ENCODE measurements at regions not wholly inside any gene's neighbourhood (a gene's known extent, or its start where the extent isn't known, plus 50 kb on each side); places are given as distances from the start of the nearest gene placed in this dataset.

DNA sequence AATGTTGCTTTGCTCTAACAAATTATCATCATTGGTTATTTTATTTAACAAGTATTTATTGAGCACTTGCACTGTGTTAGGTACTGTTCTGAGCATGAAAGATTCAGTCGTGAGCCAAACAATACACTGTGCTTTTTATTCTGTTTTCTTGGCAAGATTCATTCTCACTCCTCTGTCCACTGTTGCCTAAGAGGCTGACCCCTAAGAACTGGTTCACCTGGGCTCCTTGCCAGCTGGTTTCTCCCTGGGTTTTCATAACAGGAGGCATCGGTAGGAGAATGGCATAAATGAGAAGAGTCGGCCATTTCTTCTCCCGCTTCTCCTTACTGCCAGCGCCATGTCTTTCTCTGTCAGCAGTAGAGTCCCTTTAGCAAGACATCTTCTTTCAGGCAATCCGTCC is 243.7 kb upstream of the DIAPH2 start:
- no peaks in the 10 kb centered on the region for H3K36me3 ChIP-seq (replicated peaks)
- H3K27me3 ChIP-seq (replicated peaks), result no peaks in the 10 kb centered on the region
- TF ChIP-seq, protein P1, sequence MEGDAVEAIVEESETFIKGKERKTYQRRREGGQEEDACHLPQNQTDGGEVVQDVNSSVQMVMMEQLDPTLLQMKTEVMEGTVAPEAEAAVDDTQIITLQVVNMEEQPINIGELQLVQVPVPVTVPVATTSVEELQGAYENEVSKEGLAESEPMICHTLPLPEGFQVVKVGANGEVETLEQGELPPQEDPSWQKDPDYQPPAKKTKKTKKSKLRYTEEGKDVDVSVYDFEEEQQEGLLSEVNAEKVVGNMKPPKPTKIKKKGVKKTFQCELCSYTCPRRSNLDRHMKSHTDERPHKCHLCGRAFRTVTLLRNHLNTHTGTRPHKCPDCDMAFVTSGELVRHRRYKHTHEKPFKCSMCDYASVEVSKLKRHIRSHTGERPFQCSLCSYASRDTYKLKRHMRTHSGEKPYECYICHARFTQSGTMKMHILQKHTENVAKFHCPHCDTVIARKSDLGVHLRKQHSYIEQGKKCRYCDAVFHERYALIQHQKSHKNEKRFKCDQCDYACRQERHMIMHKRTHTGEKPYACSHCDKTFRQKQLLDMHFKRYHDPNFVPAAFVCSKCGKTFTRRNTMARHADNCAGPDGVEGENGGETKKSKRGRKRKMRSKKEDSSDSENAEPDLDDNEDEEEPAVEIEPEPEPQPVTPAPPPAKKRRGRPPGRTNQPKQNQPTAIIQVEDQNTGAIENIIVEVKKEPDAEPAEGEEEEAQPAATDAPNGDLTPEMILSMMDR (IDR thresholded peaks at IDR 0.05; ENCODE audit: low read depth, low read length, missing control alignments), result no peak
- DNase-seq, result no peak
- in situ Hi-C loops (cut with HindIII; ENCODE audit: low pct_ligation_motif_present, low sequenced_read_pairs), result no loop called here
- no peak overlapping the region for H3K4me3 ChIP-seq (ENCODE audit: low read depth, low read length)
- no peak overlapping the region for H3K27ac ChIP-seq

DNA sequence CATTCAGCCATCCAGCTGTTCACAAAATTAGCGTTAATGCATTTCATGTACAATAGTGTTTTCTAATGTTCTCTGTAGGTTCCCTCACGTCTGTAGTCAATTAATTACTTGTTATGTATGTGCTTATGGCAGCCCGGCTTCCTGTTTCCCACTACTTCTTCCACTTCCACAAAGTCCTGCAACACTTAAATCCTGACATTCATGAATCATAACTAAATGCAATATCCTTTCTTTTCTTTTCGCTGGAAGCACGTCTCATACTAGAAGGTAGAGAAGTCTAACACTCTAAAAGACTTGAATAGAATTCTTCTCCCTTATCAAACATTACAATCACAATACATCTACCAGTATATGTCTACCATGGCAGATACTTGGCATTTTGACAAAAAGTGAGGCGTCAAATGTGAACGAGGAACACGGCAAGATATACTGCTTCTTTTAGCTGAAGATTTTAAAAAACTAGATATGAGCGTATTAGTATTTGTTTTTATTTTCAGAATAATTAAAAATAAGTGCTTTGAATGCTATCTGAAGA is 239.0 kb upstream of the DIAPH2 start:
- DNase-seq, result no peak
- in situ Hi-C loops (cut with HindIII; ENCODE audit: low pct_ligation_motif_present, low sequenced_read_pairs), result no loop called here
- no peak overlapping the region for H3K27ac ChIP-seq
- no peaks in the 10 kb centered on the region for H3K36me3 ChIP-seq (replicated peaks)
- TF ChIP-seq, protein P1 (IDR thresholded peaks at IDR 0.05; ENCODE audit: low read depth, low read length, missing control alignments), result no peak
- no peaks in the 10 kb centered on the region for H3K27me3 ChIP-seq (replicated peaks)
- H3K4me3 ChIP-seq (ENCODE audit: low read depth, low read length), result no peak overlapping the region

DNA sequence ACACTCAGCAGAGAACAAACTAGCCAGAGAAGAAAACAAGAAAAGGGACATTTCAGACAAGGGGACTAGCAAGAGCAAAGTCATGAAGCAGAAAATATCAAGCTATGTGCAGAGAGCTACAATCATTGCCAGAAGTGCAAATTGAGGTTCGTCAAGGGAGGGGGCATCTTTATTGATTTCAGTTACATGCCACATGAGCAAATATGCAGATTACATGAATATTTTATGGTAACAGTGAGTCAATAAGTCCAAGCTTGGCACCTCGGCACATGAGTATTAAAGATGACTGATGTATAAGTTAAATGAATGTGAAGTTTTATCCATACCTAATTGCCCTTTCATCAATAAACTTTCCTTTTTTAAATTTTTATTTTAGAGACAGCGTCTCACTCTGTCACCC is 238.1 kb upstream of the DIAPH2 start:
- TF ChIP-seq, protein P1 (IDR thresholded peaks at IDR 0.05; ENCODE audit: low read depth, low read length, missing control alignments), result no peak
- in situ Hi-C loops (cut with HindIII; ENCODE audit: low pct_ligation_motif_present, low sequenced_read_pairs), result no loop called here

DNA sequence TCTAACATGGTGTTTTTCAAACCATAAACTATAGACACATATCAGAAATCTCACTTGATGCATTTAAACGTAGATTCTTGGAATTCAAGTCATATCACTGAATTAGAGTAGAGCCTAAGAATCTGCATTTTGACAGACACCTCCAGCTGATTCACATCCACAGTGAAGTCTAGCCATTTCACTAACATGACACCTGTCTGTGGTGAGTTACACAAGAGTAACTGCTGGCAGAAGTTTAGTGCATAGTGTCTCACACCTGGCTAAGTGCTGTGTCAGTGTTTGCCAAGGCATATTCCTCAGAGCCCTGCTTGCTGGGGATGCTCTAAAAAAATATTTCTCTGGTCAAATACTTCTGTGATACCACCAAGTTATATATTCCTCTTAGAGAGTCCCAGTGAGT is 237.5 kb upstream of the DIAPH2 start:
- DNase-seq, result no peak
- TF ChIP-seq, protein P1 (IDR thresholded peaks at IDR 0.05; ENCODE audit: low read depth, low read length, missing control alignments), result no peak
- in situ Hi-C loops (cut with HindIII; ENCODE audit: low pct_ligation_motif_present, low sequenced_read_pairs), result no loop called here
- Histone ChIP-seq H3K27me3 (replicated peaks) (no peaks in the 10 kb centered on the region), H3K27ac (no peak overlapping the region), H3K4me3 (ENCODE audit: low read depth, low read length) (no peak overlapping the region), H3K36me3 (replicated peaks) (no peaks in the 10 kb centered on the region)

More for the DNA sequence above, 238.1 kb upstream of the DIAPH2 start:
- Histone ChIP-seq H3K4me3 (ENCODE audit: low read depth, low read length) (no peak overlapping the region), H3K27me3 (replicated peaks) (no peaks in the 10 kb centered on the region), H3K36me3 (replicated peaks) (no peaks in the 10 kb centered on the region), H3K27ac (no peak overlapping the region)
- no peak for DNase-seq

DNA sequence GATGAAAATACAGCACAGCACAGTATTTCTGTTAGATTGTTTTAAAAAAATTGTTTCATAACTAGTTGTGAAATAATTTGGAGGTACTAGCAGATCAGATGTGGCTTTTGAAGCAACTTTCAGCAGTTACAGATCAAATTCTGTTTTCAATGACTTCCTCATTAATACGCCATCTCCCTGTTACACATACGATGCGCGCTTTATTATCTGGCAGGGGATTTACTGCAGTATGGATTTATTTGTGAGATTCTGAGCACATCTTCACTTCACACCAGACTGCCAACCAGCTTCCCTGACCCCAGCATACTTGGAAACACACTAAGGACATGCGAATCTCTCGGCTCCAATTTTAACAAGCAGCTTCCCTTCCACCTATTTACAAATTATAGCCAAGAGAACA is 235.5 kb upstream of the DIAPH2 start:
- TF ChIP-seq, protein P1 (IDR thresholded peaks at IDR 0.05; ENCODE audit: low read depth, low read length, missing control alignments), result no peak
- Histone ChIP-seq H3K27me3 (replicated peaks) (no peaks in the 10 kb centered on the region), H3K4me3 (ENCODE audit: low read depth, low read length) (no peak overlapping the region), H3K27ac (no peak overlapping the region), H3K36me3 (replicated peaks) (no peaks in the 10 kb centered on the region)
- in situ Hi-C loops (cut with HindIII; ENCODE audit: low pct_ligation_motif_present, low sequenced_read_pairs), result no loop called here
- no peak for DNase-seq

DNA sequence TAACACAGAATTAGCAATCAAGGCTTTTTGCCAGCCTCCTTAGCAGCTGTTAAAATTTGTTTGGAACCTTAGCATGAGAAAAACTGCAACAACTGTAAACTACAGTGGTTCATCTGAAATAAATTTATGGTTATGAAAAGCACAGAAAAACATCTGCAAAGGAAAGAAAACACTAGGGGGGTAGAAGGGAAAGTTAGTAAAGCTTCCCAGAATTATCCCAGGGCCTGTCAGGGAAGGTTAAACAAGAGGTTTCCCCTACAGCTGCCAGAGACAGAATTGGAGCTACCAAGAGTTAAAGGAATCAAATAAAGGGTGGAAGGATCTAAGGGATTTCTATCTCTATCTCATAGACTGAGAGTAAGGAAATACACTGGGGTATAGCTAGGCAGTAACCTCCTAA is 234.7 kb upstream of the DIAPH2 start:
- TF ChIP-seq, protein P1 (IDR thresholded peaks at IDR 0.05; ENCODE audit: low read depth, low read length, missing control alignments), result no peak
- no peak for DNase-seq
- Histone ChIP-seq H3K27ac (no peak overlapping the region), H3K4me3 (ENCODE audit: low read depth, low read length) (no peak overlapping the region), H3K27me3 (replicated peaks) (no peaks in the 10 kb centered on the region), H3K36me3 (replicated peaks) (no peaks in the 10 kb centered on the region)
- in situ Hi-C loops (cut with HindIII; ENCODE audit: low pct_ligation_motif_present, low sequenced_read_pairs), result no loop called here
